ENCODE measurements at regions not wholly inside any gene's neighbourhood (a gene's known extent, or its start where the extent isn't known, plus 50 kb on each side); places are given as distances from the start of the nearest gene placed in this dataset.
"Not testable (repeated sequence)": the region's sequence is repeated elsewhere in the genome, so short reads cannot be mapped to it uniquely, and the experiment has no call there.

DNA sequence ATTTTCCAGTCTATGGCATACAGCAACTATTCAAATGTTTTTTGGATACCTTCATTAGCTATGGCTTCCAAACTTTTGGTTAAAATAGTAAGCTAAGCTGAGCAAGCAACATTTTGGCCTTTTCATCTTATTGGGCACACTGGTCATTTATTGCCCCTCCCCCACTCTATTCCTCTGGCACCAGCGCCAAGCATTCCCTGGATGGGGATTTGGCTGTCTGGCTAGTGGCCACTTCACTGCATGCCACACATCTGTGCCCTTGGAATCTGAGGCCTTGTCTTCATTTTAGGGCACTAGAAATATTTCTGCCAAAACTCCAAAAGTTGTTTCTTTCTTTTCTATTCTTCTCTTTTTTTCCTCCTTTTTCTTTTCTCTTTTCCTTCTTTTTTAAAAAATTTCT lies 305.8 kb upstream of the POTED start:
- not testable (repeated sequence) for DNase-seq

- DNase-seq: not testable (repeated sequence)
These were observed 304.7 kb upstream of the POTED start for GRCh38 chr21:13304901-13305300.

GRCh38 chr21:13310120-13310519 lies 299.5 kb upstream of the POTED start:
- not testable (repeated sequence) for DNase-seq

DNA sequence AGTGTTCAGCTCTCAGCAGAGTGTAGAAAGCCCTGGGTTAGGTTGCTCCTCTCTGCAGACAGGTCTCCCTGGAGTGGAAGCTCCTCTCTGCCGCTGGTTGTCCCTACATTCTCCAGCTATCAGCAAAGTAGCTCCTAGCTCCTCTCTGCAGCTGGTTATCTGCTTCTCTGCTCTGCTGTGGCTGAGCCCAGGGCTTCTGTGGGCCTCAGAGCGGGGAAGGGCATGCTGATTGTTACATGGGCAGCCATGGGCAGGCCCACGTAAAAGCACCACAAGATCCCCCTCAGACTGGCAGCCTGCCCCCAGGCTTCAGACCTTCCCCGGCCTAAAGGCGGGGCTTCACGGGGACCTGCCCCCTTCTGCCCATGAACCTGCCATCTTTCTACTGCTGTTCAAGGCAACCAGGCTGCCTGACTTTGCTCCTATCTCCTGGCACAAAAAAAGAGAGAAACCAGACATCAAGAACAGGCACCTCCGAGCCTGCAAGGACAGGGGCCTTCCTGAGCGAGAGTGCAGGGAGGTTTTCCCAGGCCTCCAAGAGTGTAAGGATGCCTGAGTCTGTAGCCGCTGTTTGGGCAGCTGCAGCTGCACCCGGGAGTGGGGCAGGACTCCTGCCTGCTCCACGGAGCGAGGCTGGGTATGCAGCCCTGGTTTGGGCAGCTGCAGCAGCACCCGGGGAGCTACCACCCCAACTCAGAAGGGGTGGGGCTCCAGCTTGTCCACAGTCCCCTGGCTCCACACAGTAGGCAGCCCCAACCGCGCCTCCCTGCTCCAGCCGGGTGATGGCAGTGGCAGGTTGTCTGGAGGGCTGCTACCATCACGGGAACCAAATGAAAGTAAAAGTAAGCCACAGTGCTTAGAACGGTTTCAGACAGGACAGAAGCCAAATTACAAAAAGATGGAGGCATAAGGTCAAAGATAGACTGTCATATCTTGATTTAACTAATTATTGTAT lies 298.7 kb upstream of the POTED start:
- not testable (repeated sequence) for DNase-seq

- DNase-seq: not testable (repeated sequence)
These were observed 290.9 kb upstream of the POTED start for GRCh38 chr21:13318718-13319117.

GRCh38 chr21:13321919-13322318 lies 287.7 kb upstream of the POTED start:
- not testable (repeated sequence) for DNase-seq

DNA sequence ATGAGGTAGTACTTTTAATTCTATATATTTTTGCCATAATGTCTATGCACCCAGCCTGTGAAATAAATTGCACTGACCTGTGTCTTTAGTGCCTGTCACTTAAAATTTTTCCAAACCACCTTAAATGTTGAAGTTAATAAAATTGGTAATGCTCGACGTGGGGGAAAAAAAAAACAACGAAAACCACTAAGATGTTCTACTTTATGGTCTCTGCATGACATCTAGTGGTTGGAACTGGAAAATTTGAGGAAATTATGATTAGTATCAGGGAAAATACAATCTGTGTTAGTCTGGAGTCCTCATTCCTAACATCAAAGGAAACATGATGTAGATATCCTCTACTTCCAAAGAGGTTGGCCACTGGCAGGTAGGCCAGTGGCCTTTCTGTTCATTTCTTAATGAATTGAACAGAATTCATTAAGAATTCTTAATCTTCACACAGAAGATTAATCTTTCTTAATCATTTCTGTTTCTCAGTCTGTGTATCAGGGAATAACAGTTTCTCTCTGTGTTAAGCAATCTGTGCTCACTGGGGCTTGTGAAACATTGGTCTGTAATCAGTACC lies 268.8 kb upstream of the POTED start:
- DNase-seq: not testable (repeated sequence)

GRCh38 chr21:13351521-13351920 lies 258.1 kb upstream of the POTED start:
- DNase-seq: not testable (repeated sequence)

GRCh38 chr21:13360175-13360574 lies 249.4 kb upstream of the POTED start:
- not testable (repeated sequence) for DNase-seq

DNA sequence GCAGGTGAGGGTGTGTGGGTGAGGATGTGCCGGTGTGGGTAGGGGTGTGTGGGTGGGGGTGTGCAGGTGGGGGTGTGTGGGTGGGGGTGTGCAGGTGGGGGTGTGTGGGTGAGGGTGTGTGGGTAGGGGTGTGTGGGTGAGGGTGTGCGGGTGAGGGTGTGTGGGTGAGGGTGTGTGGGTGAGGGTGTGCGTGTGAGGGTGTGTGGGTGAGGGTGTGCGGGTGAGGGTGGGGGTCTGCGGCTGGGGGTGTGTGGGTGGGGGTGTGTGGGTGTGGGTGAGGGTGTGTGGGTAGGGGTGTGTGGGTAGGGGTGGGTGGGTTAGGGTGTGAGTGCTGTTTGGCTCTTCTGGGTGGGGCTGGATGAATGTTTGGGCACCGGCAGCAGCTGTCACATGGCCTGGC lies 241.4 kb upstream of the POTED start:
- DNase-seq: no peak

GRCh38 chr21:13372721-13373120 lies 236.9 kb upstream of the POTED start:
- DNase-seq: not testable (repeated sequence)

DNA sequence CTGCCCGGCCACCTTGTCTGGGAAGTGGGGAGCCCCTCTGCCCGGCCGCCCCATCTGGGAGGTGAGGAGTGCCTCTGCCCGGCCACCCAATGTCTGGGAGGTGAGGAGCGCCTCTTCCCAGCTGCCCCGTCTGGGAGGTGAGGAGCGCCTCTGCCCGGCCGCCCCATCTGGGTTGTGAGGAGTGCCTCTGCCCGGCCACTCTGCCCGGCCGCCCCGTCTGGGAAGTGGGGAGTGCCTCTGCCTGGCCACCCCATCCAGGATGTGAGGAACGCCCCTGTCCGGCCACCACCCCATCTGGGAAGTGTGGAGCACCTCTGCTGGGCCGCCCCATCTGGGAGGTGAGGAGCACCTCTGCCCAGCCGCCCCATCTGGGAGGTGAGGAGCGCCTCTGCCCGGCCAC lies 230.6 kb upstream of the POTED start:
- DNase-seq: not testable (repeated sequence)

- DNase-seq: not testable (repeated sequence)
These were observed 230.0 kb upstream of the POTED start for GRCh38 chr21:13379566-13379965.

- not testable (repeated sequence) for DNase-seq
These were observed 229.0 kb upstream of the POTED start for GRCh38 chr21:13380561-13380960.

- not testable (repeated sequence) for DNase-seq
These were observed 225.4 kb upstream of the POTED start for GRCh38 chr21:13384143-13384542.

- DNase-seq: not testable (repeated sequence)
These were observed 200.4 kb upstream of the POTED start for GRCh38 chr21:13409184-13409583.

- DNase-seq: not testable (repeated sequence)
These were observed 173.7 kb upstream of the POTED start for GRCh38 chr21:13435863-13436262.

DNA sequence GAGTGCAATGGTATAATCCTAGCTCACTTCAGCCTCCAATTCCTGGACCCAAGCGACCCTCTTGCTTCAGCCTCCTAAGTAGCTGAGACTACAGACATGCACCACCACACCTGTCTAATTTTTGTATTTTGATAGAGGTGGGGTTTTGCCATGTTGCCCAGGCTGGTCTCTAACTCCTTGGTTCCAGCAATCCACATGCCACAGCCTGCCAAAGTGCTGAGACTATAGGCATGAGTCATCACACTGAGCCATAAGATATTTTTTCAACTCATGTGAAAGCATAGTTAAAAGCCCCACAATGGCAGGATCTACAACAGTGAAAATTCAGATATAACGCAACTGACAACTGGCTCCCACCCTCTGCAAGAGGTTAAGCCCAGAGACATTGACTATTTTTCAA lies 161.8 kb upstream of the POTED start:
- DNase-seq: not testable (repeated sequence)

- peak; percentile 14 for DNase-seq
These were observed 146.0 kb upstream of the POTED start for GRCh38 chr21:13463562-13463961.

Measured in activated CD8-positive, alpha-beta memory T cell treated with anti-CD3 and anti-CD28 coated beads, Interleukin-2, amount 50 U/mL, for 4 hours (primary cell).